Panc1 (cell line): ENCODE measurements at regions not wholly inside any gene's neighbourhood (a gene's known extent, or its start where the extent isn't known, plus 50 kb on each side); places are given as distances from the start of the nearest gene placed in this dataset.

Experiments
- POLR2AphosphoS5 ChIP-seq: IDR thresholded peaks from 2 replicates; pipeline ENCODE4 v1.6.1; 2012; ENCODE audit warnings: mild to moderate bottlenecking, low read depth, low read length, moderate library complexity
- SIN3A ChIP-seq: IDR thresholded peaks from 2 replicates; pipeline ENCODE4 v1.6.1; 2012; ENCODE audit warnings: low read depth, mild to moderate bottlenecking, low read length, moderate library complexity, borderline replicate concordance; ENCODE audit not compliant: insufficient read depth
- TCF7L2 ChIP-seq: IDR thresholded peaks from 2 replicates; pipeline ENCODE4 v1.6.1; 2011; ENCODE audit warnings: mild to moderate bottlenecking, low read depth, low read length, inconsistent platforms
- TF ChIP-seq, protein P1 (sequence below): fragments of 450-650 bp; IDR thresholded peaks from 2 replicates; pipeline ENCODE4 v1.5.1; 2017; ENCODE audit warnings: mild to moderate bottlenecking
- TF ChIP-seq, protein P2 (sequence below), 2 experiments: IDR thresholded peaks; 2 replicates each; pipeline ENCODE4 v1.6.1; 2011 to 2012; ENCODE audit warnings: low read depth in 2 of 2, control low read depth in 1 of 2, low read length in 1 of 2, mild to moderate bottlenecking in 1 of 2, moderate library complexity in 1 of 2; ENCODE audit not compliant: insufficient read depth in 1 of 2

GRCh38 chr17:31677681-31678080 is 181.4 kb downstream of the COPRS start:
- TF ChIP-seq, protein P1, sequence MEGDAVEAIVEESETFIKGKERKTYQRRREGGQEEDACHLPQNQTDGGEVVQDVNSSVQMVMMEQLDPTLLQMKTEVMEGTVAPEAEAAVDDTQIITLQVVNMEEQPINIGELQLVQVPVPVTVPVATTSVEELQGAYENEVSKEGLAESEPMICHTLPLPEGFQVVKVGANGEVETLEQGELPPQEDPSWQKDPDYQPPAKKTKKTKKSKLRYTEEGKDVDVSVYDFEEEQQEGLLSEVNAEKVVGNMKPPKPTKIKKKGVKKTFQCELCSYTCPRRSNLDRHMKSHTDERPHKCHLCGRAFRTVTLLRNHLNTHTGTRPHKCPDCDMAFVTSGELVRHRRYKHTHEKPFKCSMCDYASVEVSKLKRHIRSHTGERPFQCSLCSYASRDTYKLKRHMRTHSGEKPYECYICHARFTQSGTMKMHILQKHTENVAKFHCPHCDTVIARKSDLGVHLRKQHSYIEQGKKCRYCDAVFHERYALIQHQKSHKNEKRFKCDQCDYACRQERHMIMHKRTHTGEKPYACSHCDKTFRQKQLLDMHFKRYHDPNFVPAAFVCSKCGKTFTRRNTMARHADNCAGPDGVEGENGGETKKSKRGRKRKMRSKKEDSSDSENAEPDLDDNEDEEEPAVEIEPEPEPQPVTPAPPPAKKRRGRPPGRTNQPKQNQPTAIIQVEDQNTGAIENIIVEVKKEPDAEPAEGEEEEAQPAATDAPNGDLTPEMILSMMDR, result no peak
- TF ChIP-seq, protein P2, sequence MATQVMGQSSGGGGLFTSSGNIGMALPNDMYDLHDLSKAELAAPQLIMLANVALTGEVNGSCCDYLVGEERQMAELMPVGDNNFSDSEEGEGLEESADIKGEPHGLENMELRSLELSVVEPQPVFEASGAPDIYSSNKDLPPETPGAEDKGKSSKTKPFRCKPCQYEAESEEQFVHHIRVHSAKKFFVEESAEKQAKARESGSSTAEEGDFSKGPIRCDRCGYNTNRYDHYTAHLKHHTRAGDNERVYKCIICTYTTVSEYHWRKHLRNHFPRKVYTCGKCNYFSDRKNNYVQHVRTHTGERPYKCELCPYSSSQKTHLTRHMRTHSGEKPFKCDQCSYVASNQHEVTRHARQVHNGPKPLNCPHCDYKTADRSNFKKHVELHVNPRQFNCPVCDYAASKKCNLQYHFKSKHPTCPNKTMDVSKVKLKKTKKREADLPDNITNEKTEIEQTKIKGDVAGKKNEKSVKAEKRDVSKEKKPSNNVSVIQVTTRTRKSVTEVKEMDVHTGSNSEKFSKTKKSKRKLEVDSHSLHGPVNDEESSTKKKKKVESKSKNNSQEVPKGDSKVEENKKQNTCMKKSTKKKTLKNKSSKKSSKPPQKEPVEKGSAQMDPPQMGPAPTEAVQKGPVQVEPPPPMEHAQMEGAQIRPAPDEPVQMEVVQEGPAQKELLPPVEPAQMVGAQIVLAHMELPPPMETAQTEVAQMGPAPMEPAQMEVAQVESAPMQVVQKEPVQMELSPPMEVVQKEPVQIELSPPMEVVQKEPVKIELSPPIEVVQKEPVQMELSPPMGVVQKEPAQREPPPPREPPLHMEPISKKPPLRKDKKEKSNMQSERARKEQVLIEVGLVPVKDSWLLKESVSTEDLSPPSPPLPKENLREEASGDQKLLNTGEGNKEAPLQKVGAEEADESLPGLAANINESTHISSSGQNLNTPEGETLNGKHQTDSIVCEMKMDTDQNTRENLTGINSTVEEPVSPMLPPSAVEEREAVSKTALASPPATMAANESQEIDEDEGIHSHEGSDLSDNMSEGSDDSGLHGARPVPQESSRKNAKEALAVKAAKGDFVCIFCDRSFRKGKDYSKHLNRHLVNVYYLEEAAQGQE (IDR thresholded peaks at IDR 0.05; ENCODE audit: insufficient read depth in 1 of 2, low read depth in 2 of 2, low read length in 1 of 2), result no peak
- TF ChIP-seq SIN3A, result no peak
- no peak for TF ChIP-seq TCF7L2
- TF ChIP-seq POLR2AphosphoS5, result no peak
